Neural crest cell (in vitro differentiated cells): ENCODE measurements at regions not wholly inside any gene's neighbourhood (a gene's known extent, or its start where the extent isn't known, plus 50 kb on each side); places are given as distances from the start of the nearest gene placed in this dataset.

Experiments
- DNase-seq: peaks from one replicate; pipeline ENCODE4 v3.0.0; 2021; ENCODE audit warnings: low read depth, mixed read lengths, low spot score
- H3K27ac Mint-ChIP-seq: one replicate; pipeline ENCODE4 v1.8.0; 2021; ENCODE audit warnings: mild to moderate bottlenecking, mixed read lengths; ENCODE audit not compliant: unreplicated experiment
- H3K27me3 Mint-ChIP-seq: 2 replicates; pipeline ENCODE4 v1.8.0; 2021; ENCODE audit warnings: low read depth, mild to moderate bottlenecking, mixed read lengths
- H3K36me3 Mint-ChIP-seq: 2 replicates; pipeline ENCODE4 v1.8.0; 2021; ENCODE audit warnings: low read depth, mild to moderate bottlenecking, mixed read lengths
- H3K4me1 Mint-ChIP-seq: 2 replicates; pipeline ENCODE4 v1.8.0; 2021; ENCODE audit warnings: mixed read lengths
- H3K4me3 Mint-ChIP-seq: one replicate; pipeline ENCODE4 v1.8.0; 2021; ENCODE audit warnings: mild to moderate bottlenecking, mixed read lengths
- H3K9me3 Mint-ChIP-seq: 2 replicates; pipeline ENCODE4 v1.8.0; 2021; ENCODE audit warnings: mixed read lengths
- CTCF ChIP-seq: fragments of 200-600 bp; sonication (generic); conservative IDR thresholded peaks from 2 replicates; pipeline ENCODE4 v1.5.0; 2021; ENCODE audit warnings: antibody characterized with exemption, mild to moderate bottlenecking

GRCh38 chr1:5342172-5342571, 650.1 kb downstream of the NPHP4 start:
- no peak for TF ChIP-seq CTCF
- no peak overlapping the region for H3K4me3 Mint-ChIP-seq
- H3K27ac Mint-ChIP-seq, result no peak overlapping the region
- no peaks in the 10 kb centered on the region for H3K27me3 Mint-ChIP-seq
- peaks cover 19% of the 10 kb centered on the region for H3K4me1 Mint-ChIP-seq
- H3K36me3 Mint-ChIP-seq, result no peaks in the 10 kb centered on the region
- DNase-seq, result no peak
- peaks cover 3% of the 10 kb centered on the region for H3K9me3 Mint-ChIP-seq

GRCh38 chr1:5341471-5341870, 650.8 kb downstream of the NPHP4 start:
- Mint-ChIP-seq H3K9me3 (no peaks in the 10 kb centered on the region), H3K4me1 (peaks cover 19% of the 10 kb centered on the region), H3K27me3 (no peaks in the 10 kb centered on the region), H3K4me3 (no peak overlapping the region), H3K36me3 (no peaks in the 10 kb centered on the region), H3K27ac (no peak overlapping the region)
- TF ChIP-seq CTCF, result no peak
- no peak for DNase-seq

- H3K4me1 Mint-ChIP-seq, result peaks cover 19% of the 10 kb centered on the region
- no peaks in the 10 kb centered on the region for H3K9me3 Mint-ChIP-seq
- H3K27ac Mint-ChIP-seq, result no peak overlapping the region
These were observed 651.6 kb downstream of the NPHP4 start for GRCh38 chr1:5340560-5341130.

GRCh38 chr1:5338466-5338865, 653.8 kb downstream of the NPHP4 start:
- DNase-seq, result peak; percentile 1
- H3K27me3 Mint-ChIP-seq, result peaks cover 2% of the 10 kb centered on the region
- no peak for TF ChIP-seq CTCF
- H3K27ac Mint-ChIP-seq, result no peak overlapping the region
- H3K36me3 Mint-ChIP-seq, result peaks cover 3% of the 10 kb centered on the region
- H3K9me3 Mint-ChIP-seq, result peaks cover 3% of the 10 kb centered on the region
- H3K4me1 Mint-ChIP-seq, result peaks cover 19% of the 10 kb centered on the region
- H3K4me3 Mint-ChIP-seq, result peak overlapping the region; percentile 1

More at GRCh38 chr1:5340560-5341130, 651.6 kb downstream of the NPHP4 start:
- DNase-seq, result no peak
- TF ChIP-seq CTCF, result no peak
- no peaks in the 10 kb centered on the region for H3K27me3 Mint-ChIP-seq
- H3K4me3 Mint-ChIP-seq, result no peak overlapping the region
- H3K36me3 Mint-ChIP-seq, result no peaks in the 10 kb centered on the region

- peaks cover 2% of the 10 kb centered on the region for H3K27me3 Mint-ChIP-seq
- H3K27ac Mint-ChIP-seq, result no peak overlapping the region
- peaks cover 3% of the 10 kb centered on the region for H3K36me3 Mint-ChIP-seq
- no peak overlapping the region for H3K4me3 Mint-ChIP-seq
- H3K9me3 Mint-ChIP-seq, result peaks cover 6% of the 10 kb centered on the region
- peaks cover 11% of the 10 kb centered on the region for H3K4me1 Mint-ChIP-seq
- DNase-seq, result no peak
- no peak for TF ChIP-seq CTCF
These were observed 658.9 kb downstream of the NPHP4 start for GRCh38 chr1:5333291-5333690.
